Muscle of arm (tissue), 1 donor: ENCODE measurements at regions not wholly inside any gene's neighbourhood (a gene's known extent, or its start where the extent isn't known, plus 50 kb on each side); places are given as distances from the start of the nearest gene placed in this dataset.

Experiments
- DNase-seq: peaks from one replicate; pipeline ENCODE4 v3.0.0-alpha.2; 2013

DNA sequence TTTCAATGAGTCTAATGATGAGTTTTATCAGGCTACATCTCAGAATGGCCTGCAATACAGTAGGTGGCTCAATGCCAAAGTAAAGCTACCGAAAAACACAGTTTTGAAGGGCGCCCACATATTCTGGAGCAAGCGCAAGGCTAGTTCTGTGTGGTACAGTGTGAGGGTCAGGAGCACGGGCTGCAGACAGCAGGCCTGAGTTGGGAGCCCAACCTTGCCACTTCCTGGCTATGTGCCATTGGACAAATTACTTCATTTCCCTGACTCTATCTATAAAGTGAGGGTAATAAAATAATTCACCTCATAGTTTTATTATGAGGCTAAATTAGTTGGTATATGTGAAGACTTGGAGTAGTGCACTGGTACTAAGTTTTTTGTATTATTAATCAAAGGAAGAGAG, 150.7 kb downstream of the OPN5 start:
- no peak for DNase-seq

GRCh38 chr6:47924001-47924400, 142.2 kb downstream of the OPN5 start:
- no peak for DNase-seq

DNA sequence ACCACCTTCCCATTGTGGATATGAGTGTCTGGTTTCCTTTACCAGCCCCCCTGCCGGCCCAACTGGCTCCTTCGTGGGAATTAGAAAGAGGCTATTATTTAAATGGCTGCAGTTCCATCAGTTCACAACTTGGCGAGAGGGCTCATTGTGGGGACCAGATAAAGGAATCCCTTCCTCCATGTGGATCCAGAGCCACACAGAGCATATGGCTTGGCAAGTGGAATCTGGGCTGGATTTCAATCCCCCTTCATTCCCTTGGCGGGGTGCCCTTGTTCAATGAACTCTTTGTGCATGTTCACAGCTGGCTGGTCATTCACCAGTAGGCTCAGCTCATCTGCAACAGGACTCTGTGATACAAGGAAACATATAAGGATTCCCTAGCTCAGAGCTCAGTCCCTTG, 140.6 kb downstream of the OPN5 start:
- DNase-seq = peak; percentile 24

GRCh38 chr6:47919875-47920274, 138.0 kb downstream of the OPN5 start:
- no peak for DNase-seq

GRCh38 chr6:47917811-47918210, 136.0 kb downstream of the OPN5 start:
- no peak for DNase-seq

DNA sequence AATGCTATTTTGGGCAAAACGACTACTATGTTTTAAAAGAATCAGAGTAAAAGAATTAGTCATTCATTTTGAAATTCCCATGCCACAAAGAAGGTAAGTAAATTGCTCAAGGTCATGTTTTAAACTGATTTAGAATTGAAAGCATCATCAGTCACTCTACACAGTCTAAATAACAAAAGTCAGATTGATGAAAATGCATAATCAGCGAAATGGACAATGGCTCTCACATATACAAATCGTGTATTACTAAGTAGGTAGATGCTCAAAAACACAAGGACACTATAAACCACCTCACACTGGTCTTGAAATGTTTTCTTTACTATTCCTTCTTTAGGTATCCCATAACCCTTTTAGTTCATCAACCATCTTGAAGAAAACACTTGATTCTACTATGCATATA, 135.4 kb downstream of the OPN5 start:
- DNase-seq = no peak

- no peak for DNase-seq
Observed at GRCh38 chr6:47915017-47915416, 133.2 kb downstream of the OPN5 start.

- no peak for DNase-seq
Observed at GRCh38 chr6:47908271-47908670, 126.4 kb downstream of the OPN5 start.

DNA sequence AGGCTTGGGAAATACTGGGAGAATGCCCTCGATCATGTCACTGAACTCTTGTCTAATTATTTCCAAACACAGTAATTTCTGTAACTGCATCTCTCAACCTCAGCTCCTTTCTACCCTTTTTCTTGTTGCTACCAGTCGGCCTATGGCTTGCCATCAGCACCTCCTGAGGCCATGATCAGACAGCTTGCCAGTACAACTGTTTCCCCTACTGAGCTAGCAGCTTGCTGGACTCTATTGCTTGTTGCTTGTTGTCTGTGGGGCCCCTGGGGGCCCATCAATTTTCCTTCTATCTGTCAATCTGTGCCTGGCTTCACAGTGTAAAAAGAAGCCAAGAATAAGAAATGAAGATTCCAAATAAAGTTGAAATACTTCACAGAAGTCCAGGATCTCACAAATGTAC, 123.9 kb downstream of the OPN5 start:
- DNase-seq = peak; percentile 1

DNA sequence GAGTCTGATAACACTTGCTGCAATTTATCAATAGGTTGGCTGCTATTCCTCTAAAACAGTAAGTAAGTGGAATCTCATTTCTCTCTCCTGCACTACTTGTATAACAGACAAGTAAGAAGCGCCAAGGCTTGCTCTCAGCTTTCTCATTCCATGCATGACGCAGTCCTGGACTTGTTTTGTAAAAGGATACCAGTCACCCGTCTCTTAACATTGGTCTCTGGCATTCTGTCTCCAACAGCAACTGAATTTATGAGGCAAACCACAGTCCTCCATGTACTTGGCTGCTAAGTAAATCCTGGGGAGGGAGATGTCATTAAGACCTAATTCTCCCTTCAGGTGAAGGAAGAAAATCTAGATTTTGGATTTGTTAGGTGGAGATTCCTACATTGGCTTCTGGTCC, 115.4 kb downstream of the OPN5 start:
- DNase-seq = no peak

DNA sequence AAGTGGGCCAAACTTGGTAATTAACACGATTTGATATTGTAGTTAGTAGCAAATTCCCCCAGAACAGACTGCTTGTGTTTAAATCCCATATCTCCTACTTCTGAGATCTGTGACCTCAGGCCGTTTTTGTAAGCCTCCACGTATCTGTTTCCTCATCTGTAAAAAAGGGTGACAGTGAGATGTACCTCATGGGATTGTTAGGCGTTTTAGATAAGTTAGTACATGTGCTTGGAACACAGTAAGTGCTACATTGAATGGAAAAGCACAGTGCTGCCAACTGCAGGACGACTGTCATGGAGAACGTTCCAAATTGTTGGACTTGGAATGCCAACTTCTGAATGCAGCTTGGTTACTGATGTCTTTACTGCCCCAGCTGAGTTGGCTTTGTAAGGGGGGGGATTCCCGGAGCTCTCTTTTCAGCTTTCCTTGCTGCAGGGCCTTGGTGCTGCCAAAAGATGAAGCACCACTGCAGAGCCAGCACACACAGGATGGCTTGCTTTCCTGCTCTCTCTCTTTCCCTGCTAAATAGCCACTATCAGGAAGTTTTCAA, 108.6 kb downstream of the OPN5 start:
- no peak for DNase-seq

- no peak for DNase-seq
Observed at GRCh38 chr6:47879015-47879414, 97.2 kb downstream of the OPN5 start.
